GM23248 (cell line): ENCODE measurements at regions not wholly inside any gene's neighbourhood (a gene's known extent, or its start where the extent isn't known, plus 50 kb on each side); places are given as distances from the start of the nearest gene placed in this dataset.

Experiments used
- EZH2 ChIP-seq: fragments of 200-600 bp; sonication (generic); IDR thresholded peaks from 2 replicates; pipeline ENCODE4 v1.6.1; 2018; ENCODE audit warnings: antibody characterized with exemption, mild to moderate bottlenecking; ENCODE audit not compliant: insufficient read depth, poor library complexity, severe bottlenecking
- EZH2phosphoT487 ChIP-seq: fragments of 200-600 bp; sonication (generic); IDR thresholded peaks from 2 replicates; pipeline ENCODE4 v1.6.1; 2018; ENCODE audit warnings: antibody characterized with exemption, moderate library complexity, mild to moderate bottlenecking, low read depth; ENCODE audit not compliant: insufficient read depth

DNA sequence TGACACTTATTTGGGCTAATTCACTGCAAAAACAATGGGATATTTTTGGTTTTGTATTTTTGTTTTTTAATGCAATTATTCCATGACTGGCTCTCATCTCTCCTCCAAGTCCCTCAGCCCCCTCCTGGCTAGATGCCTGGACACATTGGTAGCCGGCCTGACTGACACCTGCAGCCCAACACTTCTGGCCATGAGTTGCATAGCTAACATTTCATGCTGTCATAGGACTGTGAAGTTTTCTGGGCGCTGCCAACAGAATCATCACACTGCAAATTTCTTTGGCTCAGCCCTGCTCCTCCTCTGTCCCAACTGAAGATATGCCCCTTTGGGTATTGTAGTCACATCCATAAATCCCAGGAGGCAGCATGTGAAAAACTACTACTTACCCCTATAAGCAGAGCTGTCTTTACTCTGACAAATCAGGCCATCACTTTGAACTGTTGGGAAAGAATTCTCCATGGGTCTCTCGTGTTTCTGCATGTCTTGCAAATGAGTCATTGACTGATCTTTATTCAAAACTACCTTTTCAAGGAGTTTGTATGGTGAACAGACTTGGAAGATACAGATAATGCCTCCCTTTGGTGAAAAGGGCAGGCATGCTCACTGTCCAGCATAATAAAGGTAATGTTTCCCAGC, 126.7 kb upstream of the LGR5 start:
- TF ChIP-seq EZH2 (no peak), EZH2phosphoT487 (no peak)
